Mesodermal cell (in vitro differentiated cells): ENCODE measurements at regions not wholly inside any gene's neighbourhood (a gene's known extent, or its start where the extent isn't known, plus 50 kb on each side); places are given as distances from the start of the nearest gene placed in this dataset.

ENCODE experiments used
- H3K27ac ChIP-seq: 2 replicates; pipeline ENCODE4 v1.7.0; 2013; ENCODE audit warnings: mild to moderate bottlenecking, low read depth, low read length, moderate library complexity; ENCODE audit not compliant: severe bottlenecking
- H3K36me3 ChIP-seq: 2 replicates; pipeline ENCODE4 v1.7.1; 2013; ENCODE audit warnings: mild to moderate bottlenecking, low read length, moderate library complexity; ENCODE audit not compliant: control insufficient read depth, insufficient read depth
- H3K4me1 ChIP-seq: one replicate; pipeline ENCODE4 v1.7.1; 2013; ENCODE audit warnings: mild to moderate bottlenecking, low read length; ENCODE audit not compliant: insufficient read depth, control insufficient read depth, poor library complexity, severe bottlenecking
- H3K4me3 ChIP-seq: 2 replicates; pipeline ENCODE4 v1.7.0; 2013; ENCODE audit warnings: low read length, control low read depth, mild to moderate bottlenecking; ENCODE audit not compliant: insufficient read depth, poor library complexity, severe bottlenecking; ENCODE audit errors: extremely low read depth
- H3K9me3 ChIP-seq: 2 replicates; pipeline ENCODE4 v1.7.1; 2013; ENCODE audit warnings: mild to moderate bottlenecking, low read length, moderate library complexity; ENCODE audit not compliant: control insufficient read depth
- WGBS, 2 experiments: methylation state at CpG; one replicate each; pipeline ENCODE4 v1.1.5; 2013; ENCODE audit warnings: missing lambda C conversion rate in 2 of 2; ENCODE audit not compliant: insufficient coverage in 2 of 2; 5-methylcytosine and 5-hydroxymethylcytosine counted together

DNA sequence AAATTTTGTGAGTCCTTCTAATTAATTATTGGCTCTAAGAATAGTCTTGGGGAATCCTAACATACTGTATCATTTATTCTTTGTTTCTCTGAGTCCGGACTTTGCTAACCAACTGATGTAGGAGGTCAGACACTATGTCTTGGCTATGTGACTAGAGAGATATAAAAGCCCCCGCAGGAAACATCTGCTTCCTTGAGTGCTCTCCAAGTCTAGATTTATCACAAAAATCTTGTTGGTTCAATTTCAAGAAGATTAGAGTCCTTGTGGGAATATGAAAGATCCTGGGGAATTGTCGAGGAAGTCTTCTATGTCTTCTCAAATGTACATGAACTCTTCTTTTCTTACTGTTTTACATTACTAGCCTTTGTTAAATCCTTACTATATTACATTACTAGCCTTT lies 1712.5 kb downstream of the NCAM2 start:
- Histone ChIP-seq H3K9me3 (peaks cover 8% of the 10 kb centered on the region), H3K4me3 (no peak overlapping the region), H3K27ac (no peak overlapping the region), H3K4me1 (no peaks in the 10 kb centered on the region), H3K36me3 (no peaks in the 10 kb centered on the region)
- WGBS, 2 experiments, result 60% methylated on average over 1 of the region's 3 CpGs; no CpG with 5 or more reads in 1 of the 2 experiments

DNA sequence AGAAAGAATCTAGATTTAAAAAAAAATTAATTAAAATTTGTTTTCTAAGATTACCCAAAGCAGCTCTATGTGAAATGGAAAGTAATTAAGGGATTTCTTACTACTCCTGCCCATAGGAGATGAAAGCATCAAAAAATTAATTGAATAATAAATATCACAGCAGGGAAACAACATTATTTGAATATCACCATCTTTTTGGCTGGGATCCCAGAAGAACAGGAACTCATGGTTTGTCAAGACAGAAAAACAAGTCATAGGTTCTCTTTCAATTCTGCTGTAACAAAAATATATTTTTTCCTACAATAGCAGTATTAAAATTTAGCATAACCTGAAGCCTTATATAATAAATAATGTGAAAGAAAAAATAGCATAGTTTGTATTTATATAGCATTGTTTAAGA lies 1713.4 kb downstream of the NCAM2 start:
- H3K4me1 ChIP-seq, result no peaks in the 10 kb centered on the region
- no peaks in the 10 kb centered on the region for H3K36me3 ChIP-seq
- no peak overlapping the region for H3K27ac ChIP-seq

DNA sequence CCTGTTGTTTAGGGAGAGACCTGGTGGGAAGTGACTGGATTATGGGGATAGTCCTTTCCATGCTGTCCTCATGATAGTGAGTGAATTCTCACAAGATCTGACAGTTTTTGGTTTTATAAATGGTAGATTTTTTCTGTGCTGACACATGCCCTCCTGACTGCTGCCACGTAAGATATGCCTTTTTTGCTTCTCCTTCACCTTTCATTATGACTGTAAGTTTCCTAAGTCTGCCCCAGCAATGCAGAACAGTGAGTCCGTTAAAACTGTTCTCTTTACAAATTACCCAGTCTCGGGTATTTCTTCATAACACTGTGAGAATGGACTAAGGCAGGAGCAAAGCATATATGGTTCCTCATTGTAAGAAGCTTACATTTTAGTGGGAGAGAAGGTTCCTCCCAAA lies 1727.2 kb downstream of the NCAM2 start:
- no peaks in the 10 kb centered on the region for H3K36me3 ChIP-seq
- H3K27ac ChIP-seq, result no peak overlapping the region
- 92 to 93% methylated on average over 2 of the region's 3 CpGs for WGBS, 2 experiments
- H3K4me1 ChIP-seq, result no peaks in the 10 kb centered on the region
- peaks cover 33% of the 10 kb centered on the region for H3K9me3 ChIP-seq
- H3K4me3 ChIP-seq, result no peak overlapping the region

More for the DNA sequence above, 1713.4 kb downstream of the NCAM2 start:
- Histone ChIP-seq H3K4me3 (no peak overlapping the region), H3K9me3 (peaks cover 8% of the 10 kb centered on the region)

DNA sequence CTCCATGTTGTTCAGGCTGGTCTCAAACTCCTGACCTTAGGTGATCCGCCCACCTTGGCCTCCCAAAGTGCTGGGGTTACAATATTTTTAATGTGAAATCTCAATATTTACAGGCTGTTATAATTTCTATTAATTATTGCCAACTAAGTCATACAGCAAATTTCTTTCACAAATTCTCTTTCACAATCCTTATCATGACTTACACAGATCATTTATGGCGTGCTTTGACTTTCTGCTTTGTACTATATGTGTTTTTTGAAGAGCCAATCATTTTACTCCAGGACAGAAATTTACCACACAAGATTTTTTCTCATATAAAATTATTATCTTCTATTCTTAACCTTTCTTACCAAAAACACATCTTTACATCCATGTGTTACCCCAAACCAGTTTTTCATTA lies 1729.9 kb downstream of the NCAM2 start:
- H3K9me3 ChIP-seq, result peaks cover 33% of the 10 kb centered on the region
- H3K4me3 ChIP-seq, result no peak overlapping the region
- H3K4me1 ChIP-seq, result no peaks in the 10 kb centered on the region
- H3K36me3 ChIP-seq, result no peaks in the 10 kb centered on the region
- no CpG with 5 or more reads among the region's 2 CpGs for WGBS, 2 experiments
- H3K27ac ChIP-seq, result no peak overlapping the region

DNA sequence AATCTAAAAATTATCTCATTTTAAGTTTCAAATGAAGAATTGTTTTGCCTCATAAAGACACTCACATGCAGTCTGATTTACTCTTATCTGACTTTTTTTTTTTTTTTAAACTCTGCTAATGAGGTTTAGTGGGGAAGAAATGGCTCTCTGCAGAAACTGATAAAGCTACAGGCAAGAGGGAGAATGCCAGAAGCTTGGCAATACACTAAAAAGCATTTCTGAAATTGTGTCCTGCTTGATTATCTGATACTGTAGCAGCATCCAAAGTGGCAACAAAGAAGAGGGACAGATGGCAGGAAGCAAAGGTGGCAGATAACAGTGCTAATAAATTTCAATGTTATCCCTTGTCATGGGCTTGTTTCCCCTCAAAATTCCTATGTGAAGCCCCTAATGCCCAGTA lies 1744.9 kb downstream of the NCAM2 start:
- Histone ChIP-seq H3K27ac (no peak overlapping the region), H3K4me3 (no peak overlapping the region), H3K9me3 (no peaks in the 10 kb centered on the region), H3K4me1 (no peaks in the 10 kb centered on the region), H3K36me3 (no peaks in the 10 kb centered on the region)

DNA sequence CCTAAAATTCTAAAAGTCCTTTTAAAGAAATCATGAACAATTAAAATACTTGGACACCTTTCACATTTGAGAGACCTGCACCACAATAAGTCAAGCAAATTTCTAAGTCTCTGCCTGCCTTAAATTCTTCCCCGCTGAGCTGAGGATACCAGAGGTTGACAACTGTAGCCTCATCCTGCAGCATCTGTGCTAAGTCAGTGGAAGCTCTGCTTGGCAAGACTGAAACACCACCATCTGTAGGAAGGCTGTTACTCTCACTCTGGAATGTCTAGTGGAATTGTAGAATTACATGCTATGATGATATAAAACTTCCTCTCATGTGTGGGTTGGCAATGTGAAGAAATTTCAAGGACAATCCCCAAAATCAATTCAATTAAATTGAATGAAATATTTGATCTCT lies 1756.5 kb downstream of the NCAM2 start:
- H3K9me3 ChIP-seq, result no peaks in the 10 kb centered on the region
- WGBS, 2 experiments, result 60% methylated on average over 1 of the region's 1 CpG; no CpG with 5 or more reads in 1 of the 2 experiments
- no peaks in the 10 kb centered on the region for H3K4me1 ChIP-seq
- no peaks in the 10 kb centered on the region for H3K36me3 ChIP-seq
- no peak overlapping the region for H3K4me3 ChIP-seq
- H3K27ac ChIP-seq, result no peak overlapping the region

DNA sequence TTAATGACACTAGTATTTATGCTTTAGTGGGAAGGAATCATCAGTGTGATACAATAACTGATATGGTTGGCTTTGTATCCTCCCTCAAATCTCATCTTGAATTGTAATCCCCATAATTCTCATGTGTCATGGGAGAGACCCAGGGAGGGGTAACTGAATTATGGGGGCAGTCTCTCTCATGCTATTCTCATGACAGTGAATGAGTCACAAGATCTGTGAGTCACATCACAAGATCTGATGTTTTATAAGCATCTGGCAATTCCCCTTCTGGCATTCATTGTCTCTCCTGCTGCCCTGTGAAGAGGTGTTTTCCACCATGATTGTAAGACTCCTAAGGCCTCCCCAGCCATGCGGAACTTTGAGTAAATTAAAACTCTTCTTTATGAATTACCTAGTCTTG lies 1760.3 kb downstream of the NCAM2 start:
- H3K4me3 ChIP-seq, result no peak overlapping the region
- no CpG with 5 or more reads among the region's 1 CpG for WGBS, 2 experiments
- no peak overlapping the region for H3K27ac ChIP-seq
- no peaks in the 10 kb centered on the region for H3K36me3 ChIP-seq
- no peaks in the 10 kb centered on the region for H3K9me3 ChIP-seq
- no peaks in the 10 kb centered on the region for H3K4me1 ChIP-seq

DNA sequence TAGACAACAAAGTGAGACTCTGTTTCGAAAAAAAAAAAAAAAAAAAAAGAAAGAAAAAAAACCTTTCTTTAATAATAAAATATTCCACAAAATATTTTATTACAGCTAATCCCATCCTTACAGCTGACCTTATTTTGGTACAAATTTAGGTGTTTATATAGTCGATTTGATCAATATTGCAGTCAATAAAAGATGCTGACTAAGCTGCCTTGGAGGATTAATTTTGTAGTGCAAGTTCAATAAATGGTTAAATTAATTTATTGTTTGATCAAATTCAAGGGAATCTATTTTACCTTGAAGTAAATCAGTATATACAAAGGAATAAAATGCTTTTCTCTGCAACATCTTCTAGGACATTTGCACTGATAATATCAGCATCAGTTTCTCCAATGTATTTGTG lies 1764.3 kb downstream of the NCAM2 start:
- no CpG with 5 or more reads among the region's 2 CpGs for WGBS, 2 experiments
- no peak overlapping the region for H3K4me3 ChIP-seq

DNA sequence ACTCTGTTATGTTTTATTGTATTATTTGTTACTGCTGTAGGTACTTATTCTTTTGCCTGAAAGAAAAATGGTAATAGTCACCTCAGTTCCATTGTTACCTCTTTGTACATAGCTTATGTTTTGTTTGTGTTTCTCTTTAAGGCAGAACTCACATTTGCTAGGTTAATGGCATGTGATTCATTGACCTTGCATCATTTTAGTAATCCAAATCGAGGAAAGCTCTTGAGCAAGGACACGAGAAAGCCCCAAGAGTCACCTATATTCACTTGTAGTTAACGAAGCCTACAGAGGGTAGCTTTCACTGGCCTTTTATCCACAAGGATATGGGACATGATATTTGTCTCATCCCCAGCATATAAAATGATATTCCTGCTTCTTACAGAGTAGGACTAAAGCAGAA lies 1765.2 kb downstream of the NCAM2 start:
- H3K36me3 ChIP-seq, result no peaks in the 10 kb centered on the region
- WGBS, 2 experiments, result 80% methylated on average over 2 of the region's 3 CpGs; no CpG with 5 or more reads in 1 of the 2 experiments
- no peak overlapping the region for H3K4me3 ChIP-seq
- H3K4me1 ChIP-seq, result no peaks in the 10 kb centered on the region
- no peaks in the 10 kb centered on the region for H3K9me3 ChIP-seq
- no peak overlapping the region for H3K27ac ChIP-seq

More for the DNA sequence above, 1764.3 kb downstream of the NCAM2 start:
- H3K9me3 ChIP-seq, result no peaks in the 10 kb centered on the region
- no peaks in the 10 kb centered on the region for H3K4me1 ChIP-seq
- H3K36me3 ChIP-seq, result no peaks in the 10 kb centered on the region
- no peak overlapping the region for H3K27ac ChIP-seq

DNA sequence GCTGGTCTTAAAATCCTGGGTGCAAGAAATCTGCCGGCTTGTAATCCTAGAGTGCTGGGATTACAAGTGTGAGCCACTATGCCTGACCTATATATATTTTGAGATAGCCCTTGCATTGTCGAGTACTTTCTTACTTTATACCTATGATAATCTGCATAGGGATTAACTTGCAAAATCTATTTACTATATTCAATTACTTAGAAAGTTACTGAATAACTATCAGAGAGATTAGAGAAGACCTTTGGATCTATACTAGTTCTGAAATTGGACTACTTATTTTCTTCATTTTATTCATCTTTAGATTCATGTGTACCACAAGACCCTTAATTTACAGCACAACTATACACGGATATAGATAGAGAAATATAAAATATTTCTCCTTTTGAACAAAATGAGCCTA lies 1766.0 kb downstream of the NCAM2 start:
- Histone ChIP-seq H3K4me1 (no peaks in the 10 kb centered on the region), H3K9me3 (no peaks in the 10 kb centered on the region), H3K4me3 (no peak overlapping the region), H3K27ac (no peak overlapping the region), H3K36me3 (no peaks in the 10 kb centered on the region)
- no CpG with 5 or more reads among the region's 3 CpGs for WGBS, 2 experiments

DNA sequence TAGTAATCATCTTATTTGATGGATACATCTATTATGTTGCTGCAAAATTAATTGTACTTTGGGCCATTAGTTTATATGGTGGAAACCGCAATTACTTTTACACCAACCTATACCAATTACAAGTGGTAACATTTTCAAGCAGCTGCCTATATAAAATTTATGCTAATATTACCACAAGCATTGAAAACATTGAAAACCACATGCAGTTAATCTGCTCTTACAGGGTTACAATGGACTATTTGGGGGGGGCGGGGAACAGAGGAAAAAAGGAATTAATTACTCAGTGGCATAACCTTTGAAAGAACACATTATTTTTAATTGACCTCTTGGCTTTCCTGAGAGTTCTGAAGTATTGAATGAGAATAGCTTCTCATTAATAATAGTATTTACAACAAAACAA lies 1793.2 kb downstream of the NCAM2 start:
- no peak overlapping the region for H3K27ac ChIP-seq
- H3K4me1 ChIP-seq, result no peaks in the 10 kb centered on the region
- H3K4me3 ChIP-seq, result no peak overlapping the region
- no CpG with 5 or more reads among the region's 2 CpGs for WGBS, 2 experiments
- no peaks in the 10 kb centered on the region for H3K9me3 ChIP-seq
- H3K36me3 ChIP-seq, result no peaks in the 10 kb centered on the region
